ENCODE measurements at regions not wholly inside any gene's neighbourhood (a gene's known extent, or its start where the extent isn't known, plus 50 kb on each side); places are given as distances from the start of the nearest gene placed in this dataset.

DNA sequence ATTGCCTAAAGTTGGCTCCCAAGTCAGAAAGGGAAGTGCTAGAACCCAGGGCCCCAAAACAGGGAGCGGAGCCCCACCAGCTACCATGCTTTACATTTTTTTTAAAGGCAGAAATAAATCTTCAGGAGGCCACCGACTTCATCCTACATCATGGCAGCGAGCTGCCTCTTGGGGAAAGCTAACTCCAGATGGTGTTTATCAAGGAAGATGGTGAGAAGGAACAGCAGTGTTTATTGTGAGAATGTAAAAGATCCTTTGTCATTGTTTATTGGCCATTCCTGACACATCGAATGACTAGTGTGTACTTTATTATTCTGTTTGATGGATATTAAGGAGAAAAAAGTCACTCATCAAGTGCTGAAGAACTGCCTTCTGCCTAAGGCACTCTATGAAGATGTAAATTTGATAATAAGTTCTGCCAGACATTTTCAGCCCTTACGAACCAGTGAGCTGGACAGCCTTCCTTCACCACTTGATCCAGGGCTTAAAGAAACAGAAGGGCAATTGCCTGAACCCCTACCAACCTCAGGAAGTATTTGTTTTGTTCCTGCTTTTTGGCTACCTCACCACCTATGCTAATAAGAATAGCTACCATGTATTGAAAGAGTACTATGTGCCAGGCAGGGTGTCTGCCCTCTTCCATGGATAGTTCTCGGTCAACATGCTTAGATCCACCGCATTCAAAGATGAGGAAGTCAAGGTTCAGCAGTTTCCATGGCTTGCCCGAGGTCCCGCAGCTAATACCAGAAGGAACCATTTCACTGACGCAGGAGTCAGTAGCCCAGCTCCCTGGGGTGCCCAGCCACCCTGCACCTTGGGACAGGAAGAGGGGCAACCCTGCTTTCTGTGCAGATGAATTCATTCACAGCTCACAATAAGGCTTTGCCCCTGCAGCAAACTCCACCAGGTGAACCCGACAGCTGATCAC lies 194.7 kb upstream of the RREB1 start:
- Histone ChIP-seq H3K4me2 (ENCODE audit: low read length) (no peak overlapping the region), H2AK5ac (ENCODE audit: low read length) (no peak overlapping the region), H3K79me1 (ENCODE audit: low read length) (no peaks in the 10 kb centered on the region), H3K9ac (ENCODE audit: low read length) (no peak overlapping the region), H2BK15ac (replicated peaks; ENCODE audit: low read depth) (no peak overlapping the region), H3K4me3 (ENCODE audit: low read length) (no peak overlapping the region), H3K27me3 (ENCODE audit: insufficient read depth, low read length, poor library complexity) (no peaks in the 10 kb centered on the region), H3K23ac (ENCODE audit: low read length) (no peak overlapping the region), H4K8ac (ENCODE audit: low read depth, low read length) (no peak overlapping the region), H2BK5ac (ENCODE audit: low read length) (no peak overlapping the region), H3K36me3 (ENCODE audit: control insufficient read depth, insufficient read depth, low read length) (no peaks in the 10 kb centered on the region), H3K56ac (ENCODE audit: low read length) (no peak overlapping the region), H4K5ac (ENCODE audit: low read length) (no peak overlapping the region), H3K18ac (ENCODE audit: low read length) (no peak overlapping the region), H3K4ac (ENCODE audit: low read depth, low read length) (no peak overlapping the region), H3K27ac (ENCODE audit: low read depth, low read length) (no peak overlapping the region), H3K4me1 (ENCODE audit: control insufficient read depth, low read depth, low read length) (no peaks in the 10 kb centered on the region), H3K79me2 (ENCODE audit: control insufficient read depth, insufficient read depth, low read length) (no peaks in the 10 kb centered on the region), H2BK120ac (ENCODE audit: low read depth, low read length) (no peak overlapping the region)
- no peak for DNase-seq
- no CpG with 5 or more reads among the region's 11 CpGs for WGBS (ENCODE audit: extremely low coverage, insufficient coverage, low lambda C conversion rate)

DNA sequence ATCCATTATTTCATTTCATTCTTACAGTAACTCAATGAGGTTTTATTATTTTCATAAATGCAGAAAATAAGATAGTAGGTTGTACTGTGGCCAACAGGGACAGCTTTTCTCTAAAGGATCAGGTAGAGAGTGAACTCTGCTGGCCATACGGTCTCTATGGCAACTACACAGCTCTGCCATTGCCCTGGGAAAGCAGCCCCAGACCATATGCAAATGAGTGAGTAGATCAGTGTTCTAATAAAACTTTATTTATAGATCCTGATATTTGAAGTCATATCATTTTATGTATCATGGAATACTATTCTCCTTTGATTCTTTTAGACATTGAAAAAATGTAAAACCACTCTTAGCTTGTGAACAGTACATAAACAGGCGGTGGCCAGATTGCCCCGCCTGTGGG lies 192.5 kb upstream of the RREB1 start:
- Histone ChIP-seq H2BK120ac (ENCODE audit: low read depth, low read length) (no peak overlapping the region), H3K9ac (ENCODE audit: low read length) (no peak overlapping the region), H3K4ac (ENCODE audit: low read depth, low read length) (no peak overlapping the region), H3K27ac (ENCODE audit: low read depth, low read length) (no peak overlapping the region), H3K18ac (ENCODE audit: low read length) (no peak overlapping the region), H3K27me3 (ENCODE audit: insufficient read depth, low read length, poor library complexity) (no peaks in the 10 kb centered on the region), H3K23ac (ENCODE audit: low read length) (no peak overlapping the region), H3K4me2 (ENCODE audit: low read length) (no peak overlapping the region), H3K79me2 (ENCODE audit: control insufficient read depth, insufficient read depth, low read length) (no peaks in the 10 kb centered on the region), H4K5ac (ENCODE audit: low read length) (no peak overlapping the region), H4K8ac (ENCODE audit: low read depth, low read length) (no peak overlapping the region), H3K56ac (ENCODE audit: low read length) (no peak overlapping the region), H2BK15ac (replicated peaks; ENCODE audit: low read depth) (no peak overlapping the region), H2BK5ac (ENCODE audit: low read length) (no peak overlapping the region), H2AK5ac (ENCODE audit: low read length) (no peak overlapping the region), H3K4me1 (ENCODE audit: control insufficient read depth, low read depth, low read length) (no peaks in the 10 kb centered on the region), H3K36me3 (ENCODE audit: control insufficient read depth, insufficient read depth, low read length) (no peaks in the 10 kb centered on the region), H3K4me3 (ENCODE audit: low read length) (no peak overlapping the region), H3K79me1 (ENCODE audit: low read length) (no peaks in the 10 kb centered on the region)
- DNase-seq: peak; percentile 56
- no CpG with 5 or more reads among the region's 3 CpGs for WGBS (ENCODE audit: extremely low coverage, insufficient coverage, low lambda C conversion rate)

- Histone ChIP-seq H2BK5ac (ENCODE audit: low read length) (no peak overlapping the region), H3K79me2 (ENCODE audit: control insufficient read depth, insufficient read depth, low read length) (no peaks in the 10 kb centered on the region), H2AK5ac (ENCODE audit: low read length) (no peak overlapping the region), H3K9ac (ENCODE audit: low read length) (no peak overlapping the region), H3K18ac (ENCODE audit: low read length) (no peak overlapping the region), H3K4me1 (ENCODE audit: control insufficient read depth, low read depth, low read length) (no peaks in the 10 kb centered on the region), H3K4ac (ENCODE audit: low read depth, low read length) (no peak overlapping the region), H3K27ac (ENCODE audit: low read depth, low read length) (no peak overlapping the region), H4K8ac (ENCODE audit: low read depth, low read length) (no peak overlapping the region), H3K4me3 (ENCODE audit: low read length) (no peak overlapping the region), H2BK120ac (ENCODE audit: low read depth, low read length) (no peak overlapping the region), H3K27me3 (ENCODE audit: insufficient read depth, low read length, poor library complexity) (no peaks in the 10 kb centered on the region), H3K4me2 (ENCODE audit: low read length) (no peak overlapping the region), H3K56ac (ENCODE audit: low read length) (no peak overlapping the region), H3K23ac (ENCODE audit: low read length) (no peak overlapping the region), H4K5ac (ENCODE audit: low read length) (no peak overlapping the region), H3K79me1 (ENCODE audit: low read length) (no peaks in the 10 kb centered on the region), H2BK15ac (replicated peaks; ENCODE audit: low read depth) (no peak overlapping the region), H3K36me3 (ENCODE audit: control insufficient read depth, insufficient read depth, low read length) (no peaks in the 10 kb centered on the region)
- WGBS (ENCODE audit: extremely low coverage, insufficient coverage, low lambda C conversion rate): no CpG with 5 or more reads among the region's 9 CpGs
- no peak for DNase-seq
These were observed 191.8 kb upstream of the RREB1 start for GRCh38 chr6:6915813-6916547.

DNA sequence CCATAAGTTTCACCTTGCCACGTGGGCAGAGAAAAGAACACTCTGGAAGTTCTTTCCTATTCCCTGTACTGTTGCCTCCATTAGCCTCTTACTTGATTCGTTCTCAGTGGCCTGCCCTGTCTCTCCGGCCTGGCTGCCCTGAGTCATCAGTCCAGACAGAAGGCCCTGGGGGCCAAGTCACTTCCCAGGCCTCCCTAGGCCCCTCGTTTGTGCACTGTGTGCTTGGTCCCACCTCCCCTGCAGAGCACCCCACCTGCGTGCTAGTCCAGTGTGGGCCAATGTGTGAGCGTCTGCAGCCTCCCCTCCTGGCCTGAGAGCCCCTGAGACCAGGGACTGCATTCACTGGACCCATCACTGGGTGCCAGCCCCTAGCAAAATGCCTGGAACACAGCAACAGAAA lies 191.2 kb upstream of the RREB1 start:
- H3K9ac ChIP-seq (ENCODE audit: low read length): no peak overlapping the region
- no peak overlapping the region for H3K4me3 ChIP-seq (ENCODE audit: low read length)
- no peak overlapping the region for H3K4me2 ChIP-seq (ENCODE audit: low read length)
- no peak overlapping the region for H3K18ac ChIP-seq (ENCODE audit: low read length)
- H3K4me1 ChIP-seq (ENCODE audit: control insufficient read depth, low read depth, low read length): no peaks in the 10 kb centered on the region
- H3K27ac ChIP-seq (ENCODE audit: low read depth, low read length): no peak overlapping the region
- no peak overlapping the region for H3K4ac ChIP-seq (ENCODE audit: low read depth, low read length)
- H2BK15ac ChIP-seq (replicated peaks; ENCODE audit: low read depth): no peak overlapping the region
- H4K5ac ChIP-seq (ENCODE audit: low read length): no peak overlapping the region
- no peak overlapping the region for H4K8ac ChIP-seq (ENCODE audit: low read depth, low read length)
- no peaks in the 10 kb centered on the region for H3K36me3 ChIP-seq (ENCODE audit: control insufficient read depth, insufficient read depth, low read length)
- H3K27me3 ChIP-seq (ENCODE audit: insufficient read depth, low read length, poor library complexity): no peaks in the 10 kb centered on the region
- no peak overlapping the region for H2AK5ac ChIP-seq (ENCODE audit: low read length)
- no peaks in the 10 kb centered on the region for H3K79me1 ChIP-seq (ENCODE audit: low read length)
- no peak overlapping the region for H3K23ac ChIP-seq (ENCODE audit: low read length)
- H2BK5ac ChIP-seq (ENCODE audit: low read length): no peak overlapping the region
- H3K79me2 ChIP-seq (ENCODE audit: control insufficient read depth, insufficient read depth, low read length): no peaks in the 10 kb centered on the region
- WGBS (ENCODE audit: extremely low coverage, insufficient coverage, low lambda C conversion rate): no CpG with 5 or more reads among the region's 6 CpGs
- no peak overlapping the region for H3K56ac ChIP-seq (ENCODE audit: low read length)
- H2BK120ac ChIP-seq (ENCODE audit: low read depth, low read length): no peak overlapping the region
- DNase-seq: no peak

DNA sequence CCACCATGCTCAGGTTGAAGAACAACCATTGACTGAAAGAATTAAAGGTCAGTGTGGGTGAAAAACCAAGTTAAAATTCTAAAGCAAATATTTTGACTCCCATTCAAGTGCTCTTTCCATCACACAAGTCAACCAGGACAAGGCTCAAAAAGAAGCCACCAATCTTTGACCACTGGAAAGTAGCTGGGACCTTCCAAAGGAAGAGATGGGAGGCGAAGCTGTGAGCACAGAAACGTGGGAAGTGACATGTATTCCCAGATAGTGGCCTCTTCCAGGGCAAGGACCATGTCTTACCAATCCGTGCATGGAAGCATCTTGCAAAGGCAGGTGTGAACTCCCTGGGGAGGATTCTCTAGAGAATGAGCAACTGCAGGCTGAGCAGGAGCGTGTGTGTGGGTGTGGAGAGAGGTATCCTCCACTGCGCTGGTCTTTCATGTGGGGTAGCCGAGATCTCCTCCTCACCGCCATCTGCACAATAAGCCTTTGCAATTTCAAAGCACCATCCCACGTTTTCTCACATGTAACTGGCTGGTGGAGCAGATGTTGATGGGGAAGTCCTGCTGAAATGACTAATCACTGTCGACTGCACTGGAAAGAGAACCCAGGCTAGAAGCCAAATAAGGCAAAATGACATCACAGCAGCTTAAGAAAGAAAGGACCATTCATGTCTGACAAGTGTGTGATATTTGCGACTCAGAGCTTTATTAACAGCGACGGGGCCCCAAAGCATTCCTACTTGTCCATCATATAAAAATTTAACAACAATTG lies 189.4 kb upstream of the RREB1 start:
- no peak overlapping the region for H3K4me3 ChIP-seq (ENCODE audit: low read length)
- no peaks in the 10 kb centered on the region for H3K27me3 ChIP-seq (ENCODE audit: insufficient read depth, low read length, poor library complexity)
- H3K4me1 ChIP-seq (ENCODE audit: control insufficient read depth, low read depth, low read length): no peaks in the 10 kb centered on the region
- no peaks in the 10 kb centered on the region for H3K79me1 ChIP-seq (ENCODE audit: low read length)
- H3K4me2 ChIP-seq (ENCODE audit: low read length): no peak overlapping the region
- no peak overlapping the region for H3K18ac ChIP-seq (ENCODE audit: low read length)
- no peak overlapping the region for H3K4ac ChIP-seq (ENCODE audit: low read depth, low read length)
- no peak overlapping the region for H3K56ac ChIP-seq (ENCODE audit: low read length)
- no peak overlapping the region for H2BK15ac ChIP-seq (replicated peaks; ENCODE audit: low read depth)
- no peak overlapping the region for H4K8ac ChIP-seq (ENCODE audit: low read depth, low read length)
- no peak overlapping the region for H4K5ac ChIP-seq (ENCODE audit: low read length)
- no peaks in the 10 kb centered on the region for H3K36me3 ChIP-seq (ENCODE audit: control insufficient read depth, insufficient read depth, low read length)
- no peak overlapping the region for H2AK5ac ChIP-seq (ENCODE audit: low read length)
- no peak for DNase-seq
- H2BK120ac ChIP-seq (ENCODE audit: low read depth, low read length): no peak overlapping the region
- H3K23ac ChIP-seq (ENCODE audit: low read length): no peak overlapping the region
- no peak overlapping the region for H3K9ac ChIP-seq (ENCODE audit: low read length)
- no CpG with 5 or more reads among the region's 12 CpGs for WGBS (ENCODE audit: extremely low coverage, insufficient coverage, low lambda C conversion rate)
- H2BK5ac ChIP-seq (ENCODE audit: low read length): no peak overlapping the region
- H3K27ac ChIP-seq (ENCODE audit: low read depth, low read length): no peak overlapping the region
- H3K79me2 ChIP-seq (ENCODE audit: control insufficient read depth, insufficient read depth, low read length): no peaks in the 10 kb centered on the region

All from mesendoderm (in vitro differentiated cells).